C4-2B (cell line): ENCODE measurements at regions not wholly inside any gene's neighbourhood (a gene's known extent, or its start where the extent isn't known, plus 50 kb on each side); places are given as distances from the start of the nearest gene placed in this dataset.

Experiments used
- ZFX ChIP-seq: fragments of 450-650 bp; IDR thresholded peaks from 2 replicates; pipeline ENCODE4 v1.6.1; 2017
- TF ChIP-seq, protein P1 (sequence below): fragments of 450-650 bp; conservative IDR thresholded peaks from 2 replicates; pipeline ENCODE4 v1.5.1; 2017; ENCODE audit warnings: mild to moderate bottlenecking

DNA sequence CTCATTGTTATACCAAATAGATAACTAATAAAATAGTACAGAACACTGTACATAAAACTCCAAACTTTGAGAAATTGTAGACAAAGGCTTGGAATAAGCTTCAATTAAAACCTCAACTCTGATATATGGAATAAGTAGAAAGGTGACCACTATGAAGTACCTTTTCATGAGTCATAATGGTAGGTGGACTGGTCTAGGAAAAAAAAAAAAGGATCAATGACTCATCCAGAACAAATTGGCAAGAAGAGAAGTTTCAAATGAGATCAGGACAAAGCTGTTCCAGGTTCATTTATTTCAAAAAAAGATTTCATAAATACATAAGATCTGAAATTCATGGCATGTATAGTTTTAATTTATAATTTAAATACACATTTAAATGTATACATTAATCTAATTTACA lies 769.7 kb downstream of the SUCLG1 start:
- TF ChIP-seq, protein P1, sequence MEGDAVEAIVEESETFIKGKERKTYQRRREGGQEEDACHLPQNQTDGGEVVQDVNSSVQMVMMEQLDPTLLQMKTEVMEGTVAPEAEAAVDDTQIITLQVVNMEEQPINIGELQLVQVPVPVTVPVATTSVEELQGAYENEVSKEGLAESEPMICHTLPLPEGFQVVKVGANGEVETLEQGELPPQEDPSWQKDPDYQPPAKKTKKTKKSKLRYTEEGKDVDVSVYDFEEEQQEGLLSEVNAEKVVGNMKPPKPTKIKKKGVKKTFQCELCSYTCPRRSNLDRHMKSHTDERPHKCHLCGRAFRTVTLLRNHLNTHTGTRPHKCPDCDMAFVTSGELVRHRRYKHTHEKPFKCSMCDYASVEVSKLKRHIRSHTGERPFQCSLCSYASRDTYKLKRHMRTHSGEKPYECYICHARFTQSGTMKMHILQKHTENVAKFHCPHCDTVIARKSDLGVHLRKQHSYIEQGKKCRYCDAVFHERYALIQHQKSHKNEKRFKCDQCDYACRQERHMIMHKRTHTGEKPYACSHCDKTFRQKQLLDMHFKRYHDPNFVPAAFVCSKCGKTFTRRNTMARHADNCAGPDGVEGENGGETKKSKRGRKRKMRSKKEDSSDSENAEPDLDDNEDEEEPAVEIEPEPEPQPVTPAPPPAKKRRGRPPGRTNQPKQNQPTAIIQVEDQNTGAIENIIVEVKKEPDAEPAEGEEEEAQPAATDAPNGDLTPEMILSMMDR: no peak
- no peak for TF ChIP-seq ZFX
